H1 (cell line): ENCODE measurements at regions not wholly inside any gene's neighbourhood (a gene's known extent, or its start where the extent isn't known, plus 50 kb on each side); places are given as distances from the start of the nearest gene placed in this dataset.

Experiments
- CTCF ChIA-PET: fragments of 300-600 bp; sonication (Branson Sonifier 250); formaldehyde crosslinking; loops from one replicate; lab custom pipeline; 2021; ENCODE audit not compliant: partially characterized antibody; lab: Charles Lee
- POLR2A ChIA-PET: fragments of 300-600 bp; sonication (Branson Sonifier 250); formaldehyde crosslinking; loops from one replicate; lab custom pipeline; 2021; ENCODE audit warnings: inconsistent platforms; ENCODE audit not compliant: partially characterized antibody; lab: Charles Lee
- DNase-seq, 2 experiments: peaks; one replicate each; pipeline versions ENCODE4 v3.0.0 to v3.0.0-alpha.2; 2010 to 2022; ENCODE audit warnings: low spot score in 2 of 2, low read depth in 1 of 2, mixed read lengths in 1 of 2
- FAIRE-seq: peaks from 2 replicates; lab custom pipeline; 2011; peaks lifted over from hg19 to GRCh38; lab: Jason Lieb, UNC
- H2AFZ ChIP-seq: 2 replicates; pipeline ENCODE4 v1.8.1; 2012; ENCODE audit warnings: low read length, inconsistent platforms
- H2AK5ac ChIP-seq: 2 replicates; pipeline ENCODE4 v1.6.1; 2013; ENCODE audit warnings: low read depth, low read length
- H2BK120ac ChIP-seq: replicated peaks from 2 replicates; pipeline ENCODE3; 2013; ENCODE audit warnings: low read depth, low read length, inconsistent platforms
- H2BK12ac ChIP-seq: 2 replicates; pipeline ENCODE4 v1.6.1; 2013; ENCODE audit warnings: low read depth, low read length
- H2BK15ac ChIP-seq: 2 replicates; pipeline ENCODE4 v1.6.1; 2013; ENCODE audit warnings: low read length
- H2BK20ac ChIP-seq: 2 replicates; pipeline ENCODE4 v1.6.1; 2013; ENCODE audit warnings: low read length
- H2BK5ac ChIP-seq: 2 replicates; pipeline ENCODE4 v1.6.1; 2013; ENCODE audit warnings: low read depth, low read length
- H3K14ac ChIP-seq: 2 replicates; pipeline ENCODE4 v1.6.1; 2013; ENCODE audit warnings: inconsistent platforms; ENCODE audit not compliant: insufficient read length
- H3K18ac ChIP-seq: 2 replicates; pipeline ENCODE4 v1.6.1; 2013; ENCODE audit warnings: low read length; ENCODE audit errors: extremely low read depth
- H3K23ac ChIP-seq: 2 replicates; pipeline ENCODE4 v1.6.1; 2013; ENCODE audit warnings: inconsistent platforms; ENCODE audit not compliant: insufficient read length
- H3K23me2 ChIP-seq: 2 replicates; pipeline ENCODE4 v1.6.1; 2013; ENCODE audit warnings: low read depth, low read length
- H3K27ac ChIP-seq: 2 replicates; pipeline ENCODE4 v1.6.1; 2011; ENCODE audit warnings: low read depth, low read length, inconsistent platforms
- H3K27me3 ChIP-seq, 4 experiments: replicated peaks in 1 of 4; 1 replicate in 1 of 4; 2 replicates in 3 of 4; pipeline versions ENCODE4 v1.6.1 to v1.8.1; 2011 to 2013; ENCODE audit warnings: low read length in 3 of 4, mild to moderate bottlenecking in 3 of 4, inconsistent platforms in 2 of 4, mixed read lengths in 2 of 4, moderate library complexity in 1 of 4; ENCODE audit not compliant: control insufficient read depth in 3 of 4, insufficient read depth in 3 of 4; ENCODE audit errors: extremely low read depth in 1 of 4
- H3K36me3 ChIP-seq, 4 experiments: 2 replicates each; pipeline versions ENCODE4 v1.6.1 to v1.8.1; 2011 to 2013; ENCODE audit warnings: mild to moderate bottlenecking in 4 of 4, low read length in 3 of 4, moderate library complexity in 2 of 4, control low read depth in 1 of 4, inconsistent platforms in 1 of 4; ENCODE audit not compliant: insufficient read depth in 4 of 4, control insufficient read depth in 2 of 4
- H3K4ac ChIP-seq: replicated peaks from 2 replicates; pipeline ENCODE3; 2013; ENCODE audit warnings: low read length, low read depth, mixed read lengths, inconsistent platforms; ENCODE audit not compliant: insufficient read length
- H3K4me1 ChIP-seq, 4 experiments: replicated peaks in 1 of 4; 1 replicate in 1 of 4; 2 replicates in 3 of 4; pipeline versions ENCODE4 v1.6.1 to v1.8.1; 2011 to 2013; ENCODE audit warnings: low read length in 3 of 4, inconsistent platforms in 2 of 4, mixed read lengths in 1 of 4; ENCODE audit not compliant: insufficient read depth in 4 of 4, control insufficient read depth in 3 of 4
- H3K4me2 ChIP-seq, 2 experiments: 2 replicates each; pipeline versions ENCODE4 v1.6.1 to v1.8.1; 2011 to 2013; ENCODE audit warnings: low read depth in 2 of 2, low read length in 2 of 2, control low read depth in 1 of 2, inconsistent platforms in 1 of 2, mild to moderate bottlenecking in 1 of 2; ENCODE audit not compliant: insufficient read depth in 1 of 2
- H3K4me3 ChIP-seq, 4 experiments: fragments of 200-600, 300-600 bp in 1 of 4; sonication (generic), shearing (Covaris generic), sonication (Bioruptor Twin) in 1 of 4; 2 replicates each; pipeline versions ENCODE4 v1.5.1 to v1.8.1; 2011 to 2016; ENCODE audit warnings: low read length in 4 of 4, low read depth in 3 of 4, control low read depth in 2 of 4, inconsistent platforms in 2 of 4, mild to moderate bottlenecking in 2 of 4, mixed read lengths in 1 of 4, moderate library complexity in 1 of 4; ENCODE audit not compliant: insufficient read depth in 2 of 4; ENCODE audit errors: extremely low read depth in 1 of 4
- H3K56ac ChIP-seq: replicated peaks from 2 replicates; pipeline ENCODE3; 2013; ENCODE audit warnings: low read depth, mild to moderate bottlenecking, mixed read lengths, low read length, inconsistent platforms; ENCODE audit not compliant: insufficient read length
- H3K79me1 ChIP-seq: 2 replicates; pipeline ENCODE4 v1.6.1; 2013; ENCODE audit warnings: low read depth, low read length, control low read depth
- H3K79me2 ChIP-seq, 2 experiments: 2 replicates each; pipeline versions ENCODE4 v1.6.1 to v1.8.1; 2012 to 2013; ENCODE audit warnings: low read length in 2 of 2, mild to moderate bottlenecking in 2 of 2, inconsistent platforms in 1 of 2; ENCODE audit not compliant: insufficient read depth in 2 of 2, control insufficient read depth in 1 of 2
- H3K9ac ChIP-seq, 4 experiments: replicated peaks in 1 of 4; 1 replicate in 1 of 4; 2 replicates in 3 of 4; pipeline versions ENCODE4 v1.6.1 to v1.8.1; 2011 to 2013; ENCODE audit warnings: low read depth in 3 of 4, low read length in 3 of 4, control low read depth in 2 of 4, mild to moderate bottlenecking in 2 of 4, moderate library complexity in 2 of 4, inconsistent platforms in 1 of 4; ENCODE audit errors: extremely low read depth in 1 of 4
- H3K9me3 ChIP-seq, 2 experiments: 2 replicates each; pipeline versions ENCODE4 v1.6.1 to v1.8.1; 2012 to 2013; ENCODE audit warnings: mild to moderate bottlenecking in 2 of 2, moderate library complexity in 2 of 2, control low read depth in 1 of 2, inconsistent platforms in 1 of 2, low read depth in 1 of 2, low read length in 1 of 2, mixed read lengths in 1 of 2; ENCODE audit not compliant: insufficient read depth in 2 of 2
- H4K20me1 ChIP-seq, 2 experiments: replicated peaks in 1 of 2; 2 replicates each; pipeline versions ENCODE3 to v1.8.1; 2011 to 2013; ENCODE audit warnings: inconsistent platforms in 2 of 2, low read length in 2 of 2, mild to moderate bottlenecking in 1 of 2; ENCODE audit not compliant: insufficient read depth in 2 of 2, control insufficient read depth in 1 of 2
- H4K5ac ChIP-seq: 2 replicates; pipeline ENCODE4 v1.6.1; 2013; ENCODE audit warnings: low read length, low read depth, mixed read lengths, inconsistent platforms; ENCODE audit not compliant: insufficient read length
- H4K8ac ChIP-seq: 2 replicates; pipeline ENCODE4 v1.8.0; 2013; ENCODE audit warnings: mild to moderate bottlenecking, moderate library complexity, low read length, inconsistent platforms; ENCODE audit not compliant: insufficient read depth; ENCODE audit errors: extremely low read depth
- H4K91ac ChIP-seq: replicated peaks from 2 replicates; pipeline ENCODE3; 2013; ENCODE audit warnings: low read length, mixed read lengths, inconsistent platforms; ENCODE audit not compliant: insufficient read length
- CHD1 ChIP-seq: IDR thresholded peaks from 2 replicates; pipeline ENCODE4 v1.6.1; 2012; ENCODE audit warnings: low read depth, low read length, improper control_type of control experiment
- FOSL1 ChIP-seq: IDR thresholded peaks from 2 replicates; pipeline ENCODE4 v1.6.1; 2011; ENCODE audit warnings: mild to moderate bottlenecking, low read depth, low read length, moderate library complexity; ENCODE audit not compliant: insufficient read depth
- JUN ChIP-seq: IDR thresholded peaks from 2 replicates; pipeline ENCODE4 v1.6.1; 2011; ENCODE audit warnings: low read depth, mild to moderate bottlenecking, improper control_type of control experiment, low read length
- WGBS, 2 experiments: shearing (Covaris generic) in 1 of 2; methylation state at CpG; one replicate each; pipeline versions ENCODE4 v1.1.6 to v1.1.7; 2013 to 2015; ENCODE audit warnings: low lambda C conversion rate in 2 of 2, mixed read lengths in 2 of 2, inconsistent platforms in 1 of 2, low coverage in 1 of 2, missing lambda C conversion rate in 1 of 2; ENCODE audit not compliant: insufficient replicate concordance in 2 of 2, insufficient coverage in 1 of 2, insufficient read length in 1 of 2; ENCODE audit errors: extremely low coverage in 1 of 2, missing lambda C conversion rate in 1 of 2; 5-methylcytosine and 5-hydroxymethylcytosine counted together

DNA sequence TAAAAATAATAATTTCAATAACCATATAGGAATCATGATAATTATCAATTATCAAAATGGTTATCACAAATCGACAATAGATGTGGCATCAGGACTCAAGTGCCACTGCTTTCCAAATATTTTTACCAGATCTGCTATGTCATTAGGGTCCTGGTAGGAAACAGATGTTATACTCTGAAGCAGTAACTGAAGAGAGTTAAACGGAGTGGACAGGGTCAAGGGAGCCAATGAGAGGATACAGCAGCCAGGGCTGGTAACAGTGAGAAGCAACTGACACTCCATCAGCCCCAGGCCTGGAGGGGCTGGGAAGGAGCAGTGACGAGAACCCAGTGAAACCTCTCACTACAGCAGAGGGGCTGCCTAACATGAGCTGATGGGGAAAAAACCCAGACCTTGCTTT, 322.4 kb downstream of the NPR3 start:
- Histone ChIP-seq H2BK120ac (no peak overlapping the region), H2BK15ac (no peak overlapping the region), H2BK12ac (no peak overlapping the region), H3K27ac (no peak overlapping the region), H2AFZ (no peak overlapping the region), H3K14ac (no peak overlapping the region), H4K20me1 (no peaks in the 10 kb centered on the region), H3K36me3 (no peaks in the 10 kb centered on the region), H3K79me1 (no peaks in the 10 kb centered on the region), H3K4me3 (no peak overlapping the region), H2BK20ac (no peak overlapping the region), H3K18ac (no peak overlapping the region), H3K4ac (no peak overlapping the region), H3K23ac (no peak overlapping the region), H3K27me3 (no peaks in the 10 kb centered on the region), H3K4me1 (no peaks in the 10 kb centered on the region), H4K8ac (no peak overlapping the region), H4K91ac (no peak overlapping the region), H4K5ac (no peak overlapping the region), H2BK5ac (no peak overlapping the region), H3K4me2 (no peak overlapping the region), H2AK5ac (no peak overlapping the region), H3K56ac (no peak overlapping the region), H3K79me2 (no peaks in the 10 kb centered on the region), H3K9ac (no peak overlapping the region), H3K9me3 (no peaks in the 10 kb centered on the region), H3K23me2 (no peaks in the 10 kb centered on the region; the same call in 1 of the 2 replicates)
- no peak for TF ChIP-seq JUN
- no peak for TF ChIP-seq CHD1
- no peak for TF ChIP-seq FOSL1
- CTCF ChIA-PET = no interaction called here
- POLR2A ChIA-PET = no interaction called here
- FAIRE-seq = no peak
- DNase-seq = no peak
- WGBS, 2 experiments = 96% methylated on average over 3 of the region's 3 CpGs; no CpG with 5 or more reads in 1 of the 2 experiments
